ENCODE measurements at regions not wholly inside any gene's neighbourhood (a gene's known extent, or its start where the extent isn't known, plus 50 kb on each side); places are given as distances from the start of the nearest gene placed in this dataset.

GRCh38 chr2:67337903-67338302 is 59.2 kb upstream of the ETAA1 start:
- H3K27ac ChIP-seq = no peak overlapping the region
- TF ChIP-seq CTCF (conservative IDR thresholded peaks at IDR 0.05) = no peak

- no peak for TF ChIP-seq CTCF (conservative IDR thresholded peaks at IDR 0.05)
- H3K27ac ChIP-seq = no peak overlapping the region
Observed at GRCh38 chr2:67338601-67339233, 58.4 kb upstream of the ETAA1 start.

- TF ChIP-seq CTCF (conservative IDR thresholded peaks at IDR 0.05) = no peak
- no peak overlapping the region for H3K27ac ChIP-seq
Observed at GRCh38 chr2:67339234-67339885, 57.8 kb upstream of the ETAA1 start.

- no peak for TF ChIP-seq CTCF (conservative IDR thresholded peaks at IDR 0.05)
- H3K27ac ChIP-seq = no peak overlapping the region
Observed at GRCh38 chr2:67340133-67341011, 56.8 kb upstream of the ETAA1 start.

GRCh38 chr2:67341012-67341318 is 56.2 kb upstream of the ETAA1 start:
- TF ChIP-seq CTCF (conservative IDR thresholded peaks at IDR 0.05) = no peak
- no peak overlapping the region for H3K27ac ChIP-seq

GRCh38 chr2:67341336-67341735 is 55.8 kb upstream of the ETAA1 start:
- TF ChIP-seq CTCF (conservative IDR thresholded peaks at IDR 0.05) = no peak

GRCh38 chr2:67342394-67342793 is 54.7 kb upstream of the ETAA1 start:
- no peak overlapping the region for H3K27ac ChIP-seq
- TF ChIP-seq CTCF (conservative IDR thresholded peaks at IDR 0.05) = no peak

More at GRCh38 chr2:67341336-67341735, 55.8 kb upstream of the ETAA1 start:
- H3K27ac ChIP-seq = no peak overlapping the region

Measured in VCaP (cell line).